CD14-positive monocyte (primary cell): ENCODE measurements at regions not wholly inside any gene's neighbourhood (a gene's known extent, or its start where the extent isn't known, plus 50 kb on each side); places are given as distances from the start of the nearest gene placed in this dataset.

Source experiments
- DNase-seq, 3 donors: peaks; one replicate each; pipeline ENCODE4 v3.0.0-alpha.2; 2011 to 2022
- H2AFZ ChIP-seq: 2 replicates; pipeline ENCODE4 v1.6.0; 2012; ENCODE audit warnings: mild to moderate bottlenecking, low read depth, low read length, inconsistent platforms; ENCODE audit not compliant: insufficient read depth, poor library complexity, severe bottlenecking
- H3K27ac ChIP-seq, 2 donors: 1 replicate in 1 of 2; 2 replicates in 1 of 2; pipeline ENCODE4 v1.5.1; 2012 to 2013; ENCODE audit warnings: low read length in 2 of 2, control low read depth in 1 of 2, inconsistent platforms in 1 of 2, low read depth in 1 of 2, mild to moderate bottlenecking in 1 of 2
- H3K27me3 ChIP-seq, 2 donors: one replicate each; pipeline versions ENCODE4 v1.6.0 to v1.6.1; 2011 to 2013; ENCODE audit warnings: low read length in 2 of 2; ENCODE audit not compliant: control insufficient read depth in 2 of 2, insufficient read depth in 2 of 2
- H3K36me3 ChIP-seq, 2 donors: replicated peaks in 1 of 2; 1 replicate in 1 of 2; 2 replicates in 1 of 2; pipeline versions ENCODE4 v1.5.1 to v1.6.1; 2012 to 2013; ENCODE audit warnings: low read length in 2 of 2, control low read depth in 1 of 2, inconsistent platforms in 1 of 2, mild to moderate bottlenecking in 1 of 2; ENCODE audit not compliant: insufficient read depth in 2 of 2, control insufficient read depth in 1 of 2
- H3K4me1 ChIP-seq, 2 donors: 1 replicate in 1 of 2; 2 replicates in 1 of 2; pipeline versions ENCODE4 v1.5.1 to v1.6.1; 2012 to 2013; ENCODE audit warnings: low read length in 2 of 2, control low read depth in 1 of 2, inconsistent platforms in 1 of 2, mild to moderate bottlenecking in 1 of 2, moderate library complexity in 1 of 2; ENCODE audit not compliant: insufficient read depth in 2 of 2, control insufficient read depth in 1 of 2
- H3K4me2 ChIP-seq: replicated peaks from 2 replicates; pipeline ENCODE3; 2012; ENCODE audit warnings: low read length, moderate library complexity, mild to moderate bottlenecking; ENCODE audit not compliant: poor library complexity, severe bottlenecking; ENCODE audit errors: extremely low read depth
- H3K4me3 ChIP-seq, 3 experiments: fragments of 200-600 bp in 1 of 3; sonication (generic) in 1 of 3; replicated peaks in 1 of 3; 1 replicate in 2 of 3; 2 replicates in 1 of 3; pipeline ENCODE4 v1.5.1; 2011 to 2013; ENCODE audit warnings: low read length in 3 of 3, mild to moderate bottlenecking in 3 of 3, control low read depth in 2 of 3, low read depth in 2 of 3, inconsistent platforms in 1 of 3, moderate library complexity in 1 of 3
- H3K79me2 ChIP-seq: 2 replicates; pipeline ENCODE4 v1.6.0; 2012; ENCODE audit warnings: mild to moderate bottlenecking, control low read depth, inconsistent platforms, low read length, moderate library complexity; ENCODE audit not compliant: insufficient read depth
- H3K9ac ChIP-seq: 2 replicates; pipeline ENCODE4 v1.6.0; 2017; ENCODE audit warnings: low read length, mild to moderate bottlenecking; ENCODE audit not compliant: insufficient read depth, poor library complexity, severe bottlenecking
- H3K9me3 ChIP-seq, 2 donors: replicated peaks in 1 of 2; 1 replicate in 1 of 2; 2 replicates in 1 of 2; pipeline versions ENCODE4 v1.5.1 to v1.6.1; 2012 to 2013; ENCODE audit warnings: low read length in 2 of 2, control low read depth in 1 of 2; ENCODE audit not compliant: control insufficient read depth in 1 of 2, insufficient read depth in 1 of 2
- H4K20me1 ChIP-seq: 2 replicates; pipeline ENCODE4 v1.6.0; 2012; ENCODE audit warnings: mild to moderate bottlenecking, low read length, control low read depth, moderate library complexity; ENCODE audit not compliant: insufficient read depth
- H3K27ac Mint-ChIP-seq, 7 donors: one replicate each; pipeline ENCODE4 v1.8.0; 2020; ENCODE audit warnings: mild to moderate bottlenecking in 7 of 7, mixed read lengths in 7 of 7, moderate library complexity in 6 of 7, inconsistent platforms in 2 of 7
- H3K27me3 Mint-ChIP-seq, 3 donors: one replicate each; pipeline ENCODE4 v1.8.0; 2021 to 2022; ENCODE audit warnings: low read depth in 3 of 3, mild to moderate bottlenecking in 3 of 3, mixed read lengths in 3 of 3, moderate library complexity in 3 of 3, inconsistent platforms in 1 of 3
- H3K36me3 Mint-ChIP-seq, 2 donors: one replicate each; pipeline ENCODE4 v1.8.0; 2020; ENCODE audit warnings: mixed read lengths in 2 of 2, inconsistent platforms in 1 of 2, mild to moderate bottlenecking in 1 of 2
- H3K4me1 Mint-ChIP-seq: one replicate; pipeline ENCODE4 v1.8.0; 2020; ENCODE audit warnings: mild to moderate bottlenecking, mixed read lengths
- H3K4me3 Mint-ChIP-seq, 2 donors: one replicate each; pipeline ENCODE4 v1.8.0; 2020; ENCODE audit warnings: mild to moderate bottlenecking in 2 of 2, mixed read lengths in 2 of 2, moderate library complexity in 1 of 2
- H3K9me3 Mint-ChIP-seq, 7 donors: one replicate each; pipeline ENCODE4 v1.8.0; 2020 to 2022; ENCODE audit warnings: mixed read lengths in 7 of 7, mild to moderate bottlenecking in 6 of 7, moderate library complexity in 6 of 7, inconsistent platforms in 2 of 7
- CTCF ChIP-seq: fragments of 200-600 bp; IDR thresholded peaks from one replicate; pipeline ENCODE4 v1.8.0; 2022; ENCODE audit warnings: antibody characterized with exemption, mild to moderate bottlenecking
- WGBS: methylation state at CpG from one replicate; pipeline ENCODE4 v1.1.5; 2013; ENCODE audit warnings: missing lambda C conversion rate; ENCODE audit not compliant: insufficient coverage; 5-methylcytosine and 5-hydroxymethylcytosine counted together
- intact Hi-C, 2 donors: fragments of 100-400 bp; cut with micrococcal nuclease; formaldehyde crosslinking; loops; one replicate each; pipeline versions ENCODE4 v1.15.0 to v1.15.1; 2023

- no peaks in the 10 kb centered on the region for H3K27me3 ChIP-seq
- no peak overlapping the region for H3K9ac ChIP-seq
- no peak overlapping the region for H3K4me3 ChIP-seq
- no peak overlapping the region for H2AFZ ChIP-seq
- no peak overlapping the region for H3K27ac Mint-ChIP-seq
- intact Hi-C loops, result no loop called here
- H4K20me1 ChIP-seq, result no peaks in the 10 kb centered on the region
- no peak overlapping the region for H3K4me3 Mint-ChIP-seq
- no peak for TF ChIP-seq CTCF
- no peaks in the 10 kb centered on the region for H3K79me2 ChIP-seq
- H3K9me3 Mint-ChIP-seq, result peaks cover 2 to 27% (median 16%) of the 10 kb centered on the region in 7 donors
- H3K9me3 ChIP-seq, result peaks cover 12 to 21% of the 10 kb centered on the region in 2 donors
- H3K4me1 Mint-ChIP-seq, result no peaks in the 10 kb centered on the region
- DNase-seq, result no peak
- H3K36me3 Mint-ChIP-seq, result no peaks in the 10 kb centered on the region
- H3K36me3 ChIP-seq, result no peaks in the 10 kb centered on the region
- H3K27ac ChIP-seq, result no peak overlapping the region
- no peaks in the 10 kb centered on the region for H3K4me1 ChIP-seq
- WGBS, result 81% methylated on average over 3 of the region's 7 CpGs
- no peak overlapping the region for H3K4me2 ChIP-seq
- H3K27me3 Mint-ChIP-seq, result peaks cover 0 to 1% (median 0%) of the 10 kb centered on the region in 3 donors
Observed at GRCh38 chr2:150538651-150539201, 51.3 kb upstream of the RND3 start.
